MV-4-11 (cell line): ENCODE measurements at regions not wholly inside any gene's neighbourhood (a gene's known extent, or its start where the extent isn't known, plus 50 kb on each side); places are given as distances from the start of the nearest gene placed in this dataset.
"Not testable (repeated sequence)": the region's sequence is repeated elsewhere in the genome, so short reads cannot be mapped to it uniquely, and the experiment has no call there.

Experiments
- DNase-seq: peaks from one replicate; lab custom pipeline; 2025; lab: John Stamatoyannopoulos, UW

DNA sequence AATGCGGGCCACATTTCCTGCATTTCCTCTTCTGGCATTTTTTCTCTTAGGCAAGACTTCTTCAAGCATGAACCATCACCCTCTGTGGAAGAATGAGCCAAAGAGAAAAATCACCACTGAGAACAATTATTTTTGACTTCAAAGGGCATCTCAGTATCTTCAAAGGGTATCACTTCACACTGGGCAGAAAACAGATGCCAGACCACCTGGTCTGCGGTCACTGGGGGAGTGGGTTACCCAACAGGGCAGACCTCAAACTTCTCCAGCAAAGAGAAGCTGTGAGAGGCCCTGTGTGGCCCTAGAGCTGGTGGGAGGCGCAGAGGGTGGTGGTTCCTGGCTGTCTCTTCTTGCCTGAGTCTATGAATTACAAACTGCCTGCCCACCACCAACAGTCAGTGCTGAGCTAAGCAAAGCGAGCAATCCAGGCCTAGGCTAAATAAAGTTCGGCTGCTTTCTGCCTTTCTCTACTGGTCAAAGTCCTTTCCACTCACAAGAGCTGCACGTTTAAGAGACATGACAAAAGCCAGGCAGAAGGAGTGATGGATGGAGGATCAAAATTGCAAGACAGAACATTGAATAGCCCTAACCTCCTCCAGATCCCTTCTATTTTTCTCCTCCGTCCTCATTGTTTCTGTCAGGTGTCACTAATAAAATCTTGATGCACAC, 602.7 kb upstream of the CDH5 start:
- DNase-seq: peak; percentile 93

GRCh38 chr16:65760874-65761273, 605.6 kb upstream of the CDH5 start:
- DNase-seq: no peak

DNA sequence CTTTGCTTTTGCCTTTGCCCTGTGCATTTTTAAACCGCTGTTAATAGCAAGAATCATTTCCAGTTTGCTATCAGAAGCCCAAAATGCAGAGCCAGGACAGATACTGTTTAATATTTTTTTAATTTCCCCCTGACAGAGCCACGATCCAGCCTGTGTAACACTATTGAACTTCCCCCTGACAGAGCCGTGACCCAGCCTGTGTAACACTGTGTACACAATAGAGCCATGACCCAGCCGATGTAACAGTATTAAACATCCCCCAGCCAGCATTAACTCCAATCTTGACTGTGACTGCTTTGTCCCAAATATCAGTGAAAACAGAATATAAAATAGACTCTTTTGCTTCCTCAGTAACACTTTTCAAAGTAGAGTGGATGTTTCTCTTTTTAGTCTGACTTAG, 607.9 kb upstream of the CDH5 start:
- DNase-seq: no peak

DNA sequence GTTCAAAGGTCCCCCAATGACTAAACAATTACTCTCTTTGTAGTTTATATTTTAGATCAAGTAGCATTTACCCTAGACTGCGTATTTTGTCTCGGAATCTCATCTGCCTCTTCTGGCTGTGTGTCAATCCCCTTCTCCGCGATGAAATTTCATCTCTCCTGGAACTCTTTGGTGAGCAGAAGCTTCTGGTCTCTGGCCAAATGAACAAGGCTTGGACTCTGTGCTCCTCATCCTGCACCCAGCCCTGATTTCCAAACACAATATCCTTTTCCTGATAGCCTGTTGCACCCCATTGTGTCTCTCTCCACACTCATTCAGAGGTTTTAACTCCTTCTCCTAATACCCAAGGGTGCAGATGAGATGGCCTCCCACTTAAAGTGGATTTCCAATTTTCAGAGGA, 609.4 kb upstream of the CDH5 start:
- DNase-seq: no peak

DNA sequence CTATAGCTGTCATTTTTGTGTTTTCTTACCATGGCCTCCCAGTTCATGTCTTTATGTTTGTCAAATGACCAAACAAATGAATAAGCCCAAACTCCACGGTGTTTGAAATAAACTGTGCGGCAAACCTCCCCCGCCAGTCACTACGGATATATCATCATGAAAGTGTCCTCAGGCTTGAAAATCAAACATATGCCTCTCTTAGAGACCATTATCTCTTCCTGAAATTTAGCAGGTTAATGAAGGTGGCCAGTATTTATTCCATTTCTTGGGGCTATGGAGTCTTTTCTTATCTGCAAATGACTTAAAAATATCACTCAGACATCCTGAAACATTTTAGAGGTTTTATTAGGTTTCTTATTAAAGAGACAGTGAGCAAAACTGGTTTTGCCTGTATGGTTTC, 610.3 kb upstream of the CDH5 start:
- no peak for DNase-seq

GRCh38 chr16:65754820-65755691, 611.4 kb upstream of the CDH5 start:
- no peak for DNase-seq

DNA sequence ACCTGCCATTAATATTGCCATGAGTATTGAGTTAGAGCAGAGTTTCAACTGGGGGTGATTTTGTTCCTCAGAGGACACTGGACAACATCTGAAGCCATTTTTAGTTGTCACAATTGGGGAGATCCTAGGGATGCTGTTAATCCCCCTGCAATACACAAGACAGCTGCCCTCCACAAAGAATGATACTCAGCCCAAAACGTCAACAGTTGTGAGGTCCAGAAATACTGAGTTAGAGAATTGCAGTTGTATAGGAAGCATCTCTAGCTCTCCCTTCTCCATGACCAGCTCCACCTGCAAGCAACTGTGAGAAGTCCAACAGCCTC, 614.0 kb upstream of the CDH5 start:
- DNase-seq: no peak

DNA sequence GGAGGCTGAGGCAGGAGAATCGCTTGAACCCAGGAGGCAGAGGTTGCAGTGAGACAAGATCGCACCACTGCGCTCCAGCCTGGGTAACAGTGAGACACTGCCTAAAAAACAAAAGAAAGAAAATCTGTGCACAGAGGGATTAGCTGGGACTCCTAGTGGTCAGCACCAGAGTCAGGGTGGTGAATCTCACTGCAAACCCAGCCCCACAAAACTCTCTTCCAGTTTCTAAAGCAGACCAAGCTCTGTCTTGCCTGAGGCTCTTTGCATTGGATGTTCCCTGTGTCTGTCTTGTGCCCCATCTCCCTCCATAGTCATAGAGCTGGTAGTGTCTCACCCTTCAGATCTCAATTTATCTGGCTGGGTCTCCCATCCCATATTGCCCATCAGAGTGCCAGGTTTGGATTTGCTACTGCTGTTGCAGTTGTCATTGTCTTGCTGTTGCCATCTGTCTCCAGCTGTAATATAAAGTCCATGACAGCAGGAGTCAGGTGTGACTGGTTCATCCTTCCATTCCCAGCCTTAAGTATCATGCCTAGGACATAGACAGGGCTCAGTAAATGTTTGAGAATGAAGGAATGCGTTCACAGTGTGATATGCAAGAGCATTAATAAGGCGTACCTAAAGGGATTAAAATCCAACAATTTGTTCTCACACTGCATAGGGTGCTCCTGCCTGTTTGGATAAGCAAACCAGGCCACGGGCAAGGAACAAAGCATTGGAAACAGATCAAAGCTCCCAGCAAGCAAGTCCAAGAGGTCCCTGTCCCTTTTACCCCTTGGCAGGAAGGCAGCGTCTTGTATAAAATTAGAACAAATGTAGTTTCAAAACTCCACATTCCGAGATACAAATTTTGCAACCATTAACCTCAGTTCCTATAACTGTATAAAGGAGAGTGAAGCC, 614.6 kb upstream of the CDH5 start:
- DNase-seq: peak; percentile 51

DNA sequence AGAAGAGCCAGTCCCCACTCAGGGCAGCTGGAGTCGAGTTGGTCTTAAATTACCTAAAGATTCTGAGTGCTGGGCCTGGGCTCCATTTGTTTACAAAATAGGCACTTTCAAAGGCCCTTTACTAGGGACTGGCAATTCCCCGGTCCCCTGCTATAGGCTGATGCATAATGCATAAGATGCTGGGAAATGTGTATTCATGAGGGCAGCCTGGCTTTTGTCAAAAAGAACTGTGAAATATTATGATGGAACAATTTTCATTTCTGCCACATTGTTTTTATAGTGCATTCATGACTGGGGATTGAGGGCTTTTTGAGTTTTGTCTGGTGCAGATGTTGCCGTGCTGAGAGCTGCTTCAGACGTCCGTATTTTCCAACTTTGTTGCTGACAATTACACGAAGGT, 617.0 kb upstream of the CDH5 start:
- no peak for DNase-seq

GRCh38 chr16:65746941-65747340, 619.5 kb upstream of the CDH5 start:
- no peak for DNase-seq

GRCh38 chr16:65745201-65745708, 621.2 kb upstream of the CDH5 start:
- DNase-seq: no peak

DNA sequence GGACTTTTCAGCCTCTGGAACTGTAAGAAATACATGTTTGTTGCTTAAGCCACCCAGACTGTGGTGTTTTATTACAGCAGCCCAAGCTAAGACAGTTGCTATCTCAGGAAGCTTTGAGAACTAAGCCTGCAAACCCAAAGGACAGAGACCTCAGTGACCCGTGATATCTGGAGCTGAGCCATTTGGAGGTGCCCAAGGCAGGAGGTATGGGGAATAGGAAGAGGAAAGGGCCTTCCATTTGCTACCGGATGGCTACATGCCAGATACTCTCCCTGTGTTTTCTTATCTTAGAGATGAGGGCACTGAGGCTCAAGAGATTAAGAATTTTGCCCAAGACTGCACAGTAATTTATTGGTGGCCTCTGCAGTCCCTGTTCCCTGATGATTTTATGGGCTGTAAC, 622.1 kb upstream of the CDH5 start:
- no peak for DNase-seq

- DNase-seq: peak; percentile 81
These were observed 621.7 kb upstream of the CDH11 start for GRCh38 chr16:65743558-65743957.

DNA sequence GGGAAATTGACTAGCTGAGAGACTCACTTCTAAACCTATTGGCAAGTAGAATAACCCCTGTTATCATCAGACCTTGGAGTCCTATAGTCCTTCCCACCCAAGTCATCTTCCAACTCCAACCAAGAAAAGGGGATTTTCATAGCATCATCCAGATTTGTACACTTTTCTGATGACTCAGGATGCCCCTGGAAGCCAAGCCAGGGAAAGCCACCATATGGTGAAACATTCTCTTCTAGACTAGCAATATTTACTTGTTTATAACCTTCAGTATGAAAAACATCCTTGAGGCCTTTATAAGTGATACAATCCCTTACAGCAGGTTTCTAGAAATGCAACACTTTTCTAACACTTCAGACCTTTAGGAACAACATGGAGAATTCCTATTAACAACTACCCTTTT, 618.8 kb upstream of the CDH11 start:
- no peak for DNase-seq

DNA sequence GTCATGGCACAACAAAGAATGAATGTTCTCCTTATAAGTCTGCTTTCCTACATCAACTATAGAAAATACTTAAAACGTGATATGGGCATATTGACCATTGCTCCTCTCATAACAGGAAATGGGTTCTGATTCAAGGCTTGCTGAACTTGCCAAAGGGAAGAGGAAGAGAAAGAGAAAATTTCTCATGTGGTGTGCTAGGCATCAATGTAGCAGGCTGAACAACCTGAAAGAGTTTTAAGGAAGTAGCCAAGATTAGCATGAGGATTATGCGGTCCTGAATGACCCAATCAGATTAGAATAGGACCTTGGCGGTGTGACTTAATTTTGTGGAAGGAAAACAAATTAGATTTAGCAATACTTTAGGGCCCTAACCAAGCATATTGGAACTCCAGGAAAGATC, 617.7 kb upstream of the CDH11 start:
- peak; percentile 99 for DNase-seq

- peak; percentile 3 for DNase-seq
These were observed 616.0 kb upstream of the CDH11 start for GRCh38 chr16:65737831-65738230.

- not testable (repeated sequence) for DNase-seq
These were observed 613.8 kb upstream of the CDH11 start for GRCh38 chr16:65735615-65736014.

DNA sequence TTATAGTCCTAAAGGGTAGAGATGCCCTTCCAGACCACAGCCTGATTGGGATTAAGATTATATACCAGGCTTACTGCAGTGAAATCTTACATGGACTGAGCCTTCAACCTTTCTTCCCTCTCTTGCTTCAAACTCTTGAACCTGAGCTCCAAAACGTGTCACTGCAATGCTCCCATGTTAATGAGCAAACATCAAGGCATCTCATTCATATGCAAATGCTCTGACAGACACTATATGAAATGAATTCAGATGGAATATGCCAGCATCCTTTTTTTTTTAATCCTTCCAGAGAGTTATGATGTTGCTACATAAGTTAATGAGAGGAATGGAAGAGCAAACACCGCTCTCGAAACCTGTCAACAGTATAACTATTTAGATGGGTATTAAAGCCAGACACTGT, 611.9 kb upstream of the CDH11 start:
- no peak for DNase-seq

GRCh38 chr16:65731833-65732232, 610.0 kb upstream of the CDH11 start:
- DNase-seq: no peak

DNA sequence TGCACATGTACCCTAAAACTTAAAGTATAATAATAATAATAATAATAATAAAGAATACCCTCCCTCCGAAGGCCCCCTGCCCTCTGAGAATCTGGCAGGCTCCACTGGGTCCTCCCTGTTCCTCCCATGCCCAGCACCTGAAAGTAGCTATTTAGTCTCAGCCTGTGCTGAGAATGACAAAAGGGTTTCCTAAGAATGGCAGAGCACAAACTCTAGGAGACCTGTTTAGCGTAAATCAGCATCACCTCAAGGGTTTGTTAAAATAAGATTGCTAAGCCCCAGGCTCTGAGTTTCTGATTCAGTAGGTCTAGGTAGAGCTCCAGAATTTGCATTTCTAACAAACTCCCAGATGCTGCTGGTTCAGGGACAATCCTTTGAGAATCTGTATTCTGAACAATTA, 606.8 kb upstream of the CDH11 start:
- no peak for DNase-seq

GRCh38 chr16:65728167-65728566, 606.3 kb upstream of the CDH11 start:
- DNase-seq: peak; percentile 9

GRCh38 chr16:65727534-65728137, 605.8 kb upstream of the CDH11 start:
- DNase-seq: no peak
